Fibroblast of skin of abdomen (primary cell): ENCODE measurements at regions not wholly inside any gene's neighbourhood (a gene's known extent, or its start where the extent isn't known, plus 50 kb on each side); places are given as distances from the start of the nearest gene placed in this dataset.

ENCODE experiments used
- DNase-seq: peaks from one replicate; pipeline ENCODE4 v3.0.0-alpha.2; 2013

DNA sequence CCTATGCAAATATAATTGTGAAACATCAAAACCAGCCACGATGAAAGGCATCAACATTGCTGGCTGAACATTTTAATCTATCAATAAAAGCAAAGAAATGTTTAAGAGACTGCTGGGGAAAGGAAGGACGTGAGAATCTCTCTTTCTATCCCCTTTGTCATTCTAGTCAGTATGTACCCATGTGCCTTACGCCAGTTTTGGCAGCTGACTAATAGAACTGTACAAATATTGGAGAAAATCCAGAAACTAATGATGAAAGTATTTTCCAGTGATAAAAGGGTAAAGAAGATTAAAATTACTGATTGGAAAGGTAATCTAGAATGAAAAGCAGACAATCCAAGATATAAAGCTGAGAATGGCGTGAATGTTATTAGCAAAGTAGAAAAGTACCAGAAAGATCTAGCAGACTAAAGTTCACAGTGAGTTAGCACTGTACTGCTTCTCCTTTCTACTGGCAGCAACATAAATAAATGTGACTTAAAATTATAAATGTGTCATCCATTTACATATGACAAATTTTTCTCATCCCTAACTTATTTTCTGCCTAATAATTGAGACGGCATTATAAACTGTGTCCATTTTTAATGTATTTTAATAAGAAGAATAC lies 401.9 kb upstream of the CNTN4 start:
- DNase-seq: no peak

- no peak for DNase-seq
These were observed 399.2 kb upstream of the CNTN4 start for GRCh38 chr3:1699361-1699920.

DNA sequence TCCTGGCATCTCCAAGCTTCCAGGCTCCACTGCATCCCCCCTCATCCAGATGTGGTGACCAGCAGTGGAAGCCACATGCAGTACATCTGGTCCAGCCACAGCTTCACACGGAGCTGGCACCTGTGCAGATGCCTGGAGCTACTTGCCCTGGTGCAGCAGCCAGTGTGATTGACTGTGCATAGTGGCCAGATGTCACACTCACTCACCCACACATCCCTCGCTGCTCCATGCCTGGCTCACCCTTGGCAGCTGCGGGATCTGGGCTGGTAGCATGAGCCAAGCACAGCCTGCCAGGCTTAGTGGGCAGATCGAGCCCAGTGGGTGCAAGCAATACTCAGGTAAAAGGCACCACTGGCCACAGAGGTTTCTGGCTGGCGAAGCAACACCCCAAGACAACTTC lies 398.0 kb upstream of the CNTN4 start:
- DNase-seq: no peak

DNA sequence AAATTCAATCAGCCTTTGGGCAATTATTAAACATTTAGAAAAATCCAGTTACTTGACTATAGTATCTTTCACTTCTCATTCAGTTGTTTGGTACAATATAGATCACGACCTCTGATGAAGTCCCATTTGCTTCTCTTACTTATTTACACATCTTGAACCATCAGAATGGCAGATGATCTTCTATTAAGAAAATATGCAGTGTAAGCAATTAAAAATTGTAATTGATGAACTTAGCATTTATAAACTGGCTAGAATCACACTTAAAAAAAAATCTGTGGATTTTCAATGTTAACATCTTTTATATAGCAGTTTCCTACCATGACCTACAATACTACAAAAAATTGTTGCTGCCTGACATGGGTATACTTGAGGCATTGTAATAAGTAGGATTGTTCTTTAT lies 395.5 kb upstream of the CNTN4 start:
- no peak for DNase-seq

- no peak for DNase-seq
These were observed 388.0 kb upstream of the CNTN4 start for GRCh38 chr3:1710663-1711062.

DNA sequence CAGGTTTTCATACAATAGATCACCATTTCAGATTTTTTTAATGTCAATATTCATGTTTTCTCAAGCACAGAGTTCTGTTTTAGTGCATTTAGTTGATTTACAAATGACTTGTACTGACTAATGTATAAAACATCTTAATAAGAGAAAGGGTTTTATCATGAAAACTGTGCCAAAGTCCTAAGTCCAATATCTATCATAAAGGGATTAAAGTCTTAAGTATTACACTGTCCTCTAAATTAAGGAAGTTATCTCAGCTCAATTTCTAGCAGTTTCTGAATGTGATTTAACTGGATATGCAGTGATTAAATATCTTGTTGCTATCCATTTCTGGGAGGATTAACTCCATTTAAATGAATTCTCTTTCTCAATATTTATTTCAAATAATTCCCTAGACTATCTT lies 381.1 kb upstream of the CNTN4 start:
- no peak for DNase-seq

DNA sequence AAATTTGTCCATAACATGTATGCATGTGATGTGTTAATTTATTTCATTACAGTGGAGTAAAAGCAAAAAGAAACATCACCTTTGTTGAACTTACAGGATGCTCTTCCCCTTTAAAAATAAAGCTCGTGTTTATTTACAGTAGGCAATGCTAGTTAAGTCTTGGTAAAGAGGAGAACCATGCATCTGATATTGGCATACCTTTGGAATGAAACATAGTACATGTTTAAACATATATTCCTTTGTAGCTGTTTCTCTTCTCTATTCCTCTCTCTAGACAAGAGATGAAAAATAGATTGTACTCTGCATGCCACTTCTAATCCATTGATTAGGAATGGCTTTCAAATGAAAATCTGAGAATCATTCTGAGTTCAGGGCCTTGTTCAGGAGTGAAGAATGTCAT lies 374.9 kb upstream of the CNTN4 start:
- DNase-seq: no peak

DNA sequence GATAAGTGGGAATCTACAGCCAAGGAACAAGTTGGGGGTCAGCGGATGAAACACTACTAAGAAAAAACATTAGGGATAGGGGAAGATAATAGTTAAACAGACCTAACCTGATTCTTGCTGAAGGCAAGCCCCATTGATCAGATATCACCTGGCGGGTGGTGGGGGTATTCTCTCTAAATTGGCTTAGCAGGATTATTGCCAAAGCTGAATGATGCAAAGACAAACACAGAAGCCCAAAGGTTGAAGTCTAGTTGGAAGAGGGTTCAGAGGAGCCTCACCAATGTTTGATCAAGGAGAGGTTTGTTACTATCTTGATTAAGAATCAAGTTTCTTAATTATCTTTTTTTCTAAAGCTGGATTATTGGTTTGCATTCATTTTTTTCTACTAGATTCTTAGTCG lies 371.9 kb upstream of the CNTN4 start:
- DNase-seq: no peak

- DNase-seq: no peak
These were observed 371.4 kb upstream of the CNTN4 start for GRCh38 chr3:1727242-1727641.

DNA sequence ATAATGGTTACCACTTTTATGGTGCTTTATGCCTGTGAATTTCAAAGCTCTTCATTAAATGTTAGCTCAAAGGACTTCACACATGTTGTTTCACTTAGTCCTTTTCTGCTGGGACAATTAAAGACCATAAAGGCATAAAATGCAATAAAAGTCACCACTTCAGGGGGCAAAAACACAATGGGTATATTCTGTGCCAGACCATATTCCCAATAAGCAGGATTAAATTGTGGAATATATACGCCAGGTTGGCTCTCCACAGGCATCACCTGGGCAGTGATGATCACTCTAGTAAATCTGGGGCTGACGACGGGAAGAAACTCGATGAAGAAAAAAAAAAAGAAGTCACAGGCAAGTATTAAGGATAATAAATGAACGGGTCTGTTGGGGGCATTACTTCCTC lies 370.2 kb upstream of the CNTN4 start:
- no peak for DNase-seq

GRCh38 chr3:1734494-1735122 lies 364.1 kb upstream of the CNTN4 start:
- no peak for DNase-seq

GRCh38 chr3:1752205-1752604 lies 346.5 kb upstream of the CNTN4 start:
- no peak for DNase-seq

- no peak for DNase-seq
These were observed 332.3 kb upstream of the CNTN4 start for GRCh38 chr3:1766384-1766783.

- no peak for DNase-seq
These were observed 325.0 kb upstream of the CNTN4 start for GRCh38 chr3:1773679-1774078.

GRCh38 chr3:1774597-1774996 lies 324.1 kb upstream of the CNTN4 start:
- DNase-seq: no peak

GRCh38 chr3:1775321-1775720 lies 323.3 kb upstream of the CNTN4 start:
- no peak for DNase-seq

DNA sequence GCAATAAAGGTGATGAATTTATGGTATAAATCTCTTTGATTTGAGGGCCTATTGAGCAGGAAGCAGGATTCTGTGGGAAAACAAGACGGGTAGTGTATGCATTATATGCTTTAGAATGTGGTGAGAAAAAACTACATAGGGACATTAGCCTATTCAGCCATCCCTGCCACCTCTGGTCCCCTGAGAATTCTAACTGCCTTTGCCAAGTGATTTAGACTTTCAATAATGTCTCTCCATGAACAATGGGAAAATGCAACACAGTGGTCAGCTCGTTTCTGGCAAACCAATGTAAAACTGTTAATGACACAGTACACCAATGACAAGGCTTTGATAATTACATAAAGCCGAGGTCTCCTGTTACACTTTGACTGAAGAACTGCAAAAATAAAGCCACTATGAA lies 314.7 kb upstream of the CNTN4 start:
- no peak for DNase-seq

DNA sequence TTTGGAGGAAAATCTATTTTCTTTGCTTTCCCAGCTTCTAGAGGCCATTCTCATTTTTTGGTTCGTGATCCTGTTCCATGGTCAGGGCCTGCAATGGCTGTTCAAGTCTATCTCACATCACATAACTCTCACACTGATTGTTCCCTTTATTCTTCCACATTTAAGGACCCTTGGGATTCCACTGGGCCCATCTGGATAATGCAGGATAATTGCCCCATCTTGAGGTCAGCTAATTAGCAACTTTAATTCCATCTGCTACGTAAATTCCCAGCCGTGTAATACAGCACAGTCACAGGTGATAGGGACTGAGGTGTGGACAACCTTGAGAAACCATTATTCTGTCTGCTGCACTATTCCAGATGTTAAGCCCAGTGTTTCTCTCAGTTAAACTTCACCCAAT lies 311.6 kb upstream of the CNTN4 start:
- no peak for DNase-seq

DNA sequence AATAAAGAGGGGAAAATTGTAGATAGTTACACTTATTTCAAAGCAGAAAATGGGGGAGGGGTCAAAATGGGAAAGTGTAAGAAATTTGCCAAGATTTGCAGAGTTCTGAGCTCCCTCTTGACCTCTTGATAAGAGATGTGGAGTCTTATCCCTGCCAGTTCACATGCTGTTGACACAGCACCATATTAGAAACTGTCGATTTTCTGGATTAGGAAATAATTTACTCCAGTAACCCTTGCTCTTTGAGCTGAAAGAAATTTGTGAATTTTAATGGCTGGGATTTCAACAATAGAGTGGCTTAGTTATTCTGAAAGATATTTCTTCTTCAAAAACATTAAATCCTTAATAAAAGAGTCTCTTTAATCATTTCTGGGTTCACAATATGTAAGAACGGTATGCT lies 306.2 kb upstream of the CNTN4 start:
- no peak for DNase-seq

DNA sequence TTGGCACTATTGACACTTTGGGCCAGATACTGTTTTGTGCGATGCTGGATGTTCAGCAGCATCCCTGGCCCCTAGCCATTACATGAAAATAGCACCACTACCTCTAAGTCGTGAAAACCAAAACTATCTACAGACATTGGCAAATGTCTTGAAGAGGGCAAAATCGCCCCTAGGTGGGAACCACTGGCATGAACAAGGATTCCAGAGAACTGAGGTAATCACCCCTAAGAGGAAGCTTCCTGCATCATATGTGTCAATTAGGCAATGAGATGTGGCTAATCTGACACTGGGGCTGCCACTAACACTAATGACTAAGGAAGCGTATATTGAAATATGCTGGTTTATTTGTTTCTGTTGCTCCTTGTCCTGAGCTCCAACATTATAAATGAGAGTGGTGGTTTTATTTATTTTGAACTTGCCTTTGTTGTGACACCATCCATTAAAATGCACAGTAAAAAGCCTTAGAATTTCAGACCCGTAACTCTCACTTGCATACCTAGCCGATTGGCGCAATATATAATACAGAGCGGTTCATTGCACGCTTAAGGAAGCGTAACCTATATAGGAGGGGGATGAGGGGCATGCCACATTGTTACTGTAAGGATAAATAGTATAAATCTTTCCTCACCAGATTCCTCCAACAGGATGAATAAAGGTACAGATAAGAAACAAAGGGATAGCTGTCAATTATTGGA lies 299.8 kb upstream of the CNTN4 start:
- DNase-seq: no peak

- no peak for DNase-seq
These were observed 293.3 kb upstream of the CNTN4 start for GRCh38 chr3:1805331-1805730.

DNA sequence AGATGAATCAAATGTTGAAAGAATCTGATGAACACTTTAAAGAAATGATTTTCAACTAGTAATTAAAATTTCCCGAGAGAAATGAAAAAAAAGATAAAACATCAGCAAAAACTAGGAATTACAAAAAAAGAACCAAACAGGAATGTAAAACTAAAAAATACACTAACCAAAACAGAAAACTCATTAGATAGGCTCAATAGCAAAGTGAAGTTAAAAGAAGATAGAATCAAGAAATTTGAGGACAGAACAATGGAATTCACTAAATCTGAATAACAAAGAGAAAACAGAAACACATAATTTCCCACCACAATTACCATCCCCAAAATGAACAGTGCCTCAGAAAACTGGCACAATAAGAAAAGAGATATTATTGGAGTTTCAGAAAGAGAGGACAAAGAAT lies 290.1 kb upstream of the CNTN4 start:
- DNase-seq: no peak

DNA sequence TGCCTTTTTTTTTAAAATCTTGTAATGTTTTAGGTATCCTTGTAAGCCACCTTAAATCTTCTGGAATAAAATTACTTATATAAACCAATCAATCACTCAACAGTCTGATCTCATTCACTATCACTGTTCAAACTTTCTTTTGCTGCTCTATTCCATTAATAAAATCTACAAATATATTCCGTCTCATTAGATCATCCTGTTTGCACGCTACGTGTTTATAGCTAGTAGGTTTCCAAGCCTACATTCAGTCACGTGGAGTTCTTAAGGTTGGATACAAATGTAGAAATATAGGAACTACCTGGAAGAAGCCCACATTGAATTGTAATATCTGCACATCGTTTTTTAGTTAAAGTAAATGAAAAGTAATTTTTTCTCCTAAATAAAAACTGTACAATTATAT lies 274.8 kb upstream of the CNTN4 start:
- no peak for DNase-seq

DNA sequence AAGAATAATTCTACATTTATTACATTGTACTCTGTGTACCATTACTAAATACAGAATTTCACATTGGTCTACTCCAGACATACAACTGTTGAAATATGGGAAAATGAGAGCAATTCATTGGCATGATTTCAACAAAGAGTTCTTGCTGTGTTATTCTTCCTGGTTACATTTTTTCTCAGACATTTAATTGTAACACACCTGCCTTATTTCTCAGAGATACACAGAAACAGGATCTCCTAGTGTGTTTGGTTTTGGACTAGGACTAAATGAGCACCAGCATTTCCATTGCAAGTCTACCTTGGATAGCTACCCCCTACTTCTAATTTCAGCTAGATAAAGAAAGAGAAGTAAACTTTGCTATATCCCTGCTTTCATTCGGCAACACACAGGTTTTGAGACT lies 274.3 kb upstream of the CNTN4 start:
- DNase-seq: no peak
